K562 (cell line): ENCODE measurements at regions not wholly inside any gene's neighbourhood (a gene's known extent, or its start where the extent isn't known, plus 50 kb on each side); places are given as distances from the start of the nearest gene placed in this dataset.

Experiments used
- ATAC-seq: fragments of 200-7000 bp; cut with Tn5 transposase; 3 replicates; pipeline ENCODE4 v1.9.1; 2020; ENCODE audit warnings: moderate library complexity
- BruUV-seq: library from RNA; stranded (reverse); fragments of 400-500 nt; replicated peaks from 2 replicates; lab custom pipeline; 2021; lab: Mats Ljungman, UMichigan
- CTCF ChIA-PET: fragments of 300-600 bp; formaldehyde crosslinking; extraction: SDS; loops from one replicate; lab custom pipeline; 2021; ENCODE audit warnings: low intra/inter-chr PET ratio; lab: Yijun Ruan, JAX
- POLR2A ChIA-PET: fragments of 300-600, 350-650 bp; sonication (Branson Sonifier 250); formaldehyde crosslinking; extraction: SDS; loops from one replicate; lab custom pipeline; 2021; ENCODE audit warnings: antibody characterized with exemption, inconsistent platforms; lab: Yijun Ruan, JAX
- DNase-seq, 4 experiments: peaks; one replicate each; pipeline versions ENCODE4 v3.0.0 to v3.0.0-alpha.2; 2011 to 2018; ENCODE audit warnings: low spot score in 3 of 4, mixed read lengths in 3 of 4; ENCODE audit errors: extremely low read depth in 1 of 4
- FAIRE-seq: peaks from 2 replicates; lab custom pipeline; 2011; peaks lifted over from hg19 to GRCh38; lab: Jason Lieb, UNC
- H2AFZ ChIP-seq: 2 replicates; pipeline ENCODE4 v1.6.0; 2011; ENCODE audit warnings: low read depth, low read length, control low read depth, inconsistent platforms
- H3K27ac ChIP-seq: fragments of 200-600 bp; 3 replicates; pipeline ENCODE4 v1.8.0; 2011; ENCODE audit warnings: low read depth, mild to moderate bottlenecking, control low read depth, inconsistent platforms, low read length, moderate library complexity, mixed read lengths; ENCODE audit errors: extremely low read depth
- H3K27me3 ChIP-seq, 2 experiments: fragments of 300-600 bp in 1 of 2; 2 replicates in 1 of 2; 3 replicates in 1 of 2; pipeline versions ENCODE4 v1.6.0 to v1.8.0; 2011; ENCODE audit warnings: inconsistent platforms in 2 of 2, low read length in 2 of 2, mild to moderate bottlenecking in 1 of 2, mixed read lengths in 1 of 2, moderate library complexity in 1 of 2; ENCODE audit not compliant: control insufficient read depth in 2 of 2, insufficient read depth in 2 of 2
- H3K36me3 ChIP-seq: fragments of 300-600 bp; 3 replicates; pipeline ENCODE4 v1.8.0; 2011; ENCODE audit warnings: mild to moderate bottlenecking, low read length, inconsistent platforms; ENCODE audit not compliant: control insufficient read depth, insufficient read depth
- H3K4me1 ChIP-seq, 2 experiments: fragments of 200-600 bp in 1 of 2; replicated peaks in 1 of 2; 2 replicates in 1 of 2; 3 replicates in 1 of 2; pipeline versions ENCODE4 v1.5.1 to v1.8.0; 2011; ENCODE audit warnings: inconsistent platforms in 2 of 2, low read length in 2 of 2, mild to moderate bottlenecking in 1 of 2, mixed read lengths in 1 of 2, moderate library complexity in 1 of 2; ENCODE audit not compliant: control insufficient read depth in 2 of 2, insufficient read depth in 2 of 2
- H3K4me2 ChIP-seq: 2 replicates; pipeline ENCODE4 v1.6.1; 2011; ENCODE audit warnings: low read length, control low read depth, inconsistent platforms, mixed read lengths; ENCODE audit not compliant: insufficient read depth
- H3K4me3 ChIP-seq: fragments of 200-600 bp; sonication (generic), shearing (Covaris generic); 2 replicates; pipeline ENCODE4 v1.5.1; 2016; ENCODE audit warnings: control low read depth, inconsistent platforms
- H3K79me2 ChIP-seq: fragments of 200-600 bp; 3 replicates; pipeline ENCODE4 v1.8.0; 2011; ENCODE audit warnings: low read length, inconsistent platforms; ENCODE audit not compliant: control insufficient read depth, insufficient read depth
- H3K9ac ChIP-seq, 2 experiments: 2 replicates each; pipeline versions ENCODE4 v1.6.0 to v1.6.1; 2011; ENCODE audit warnings: low read depth in 2 of 2, low read length in 2 of 2, control low read depth in 1 of 2, inconsistent platforms in 1 of 2, mild to moderate bottlenecking in 1 of 2, mixed read lengths in 1 of 2; ENCODE audit not compliant: insufficient read depth in 1 of 2
- H3K9me1 ChIP-seq: one replicate; pipeline ENCODE4 v1.6.0; 2011; ENCODE audit warnings: inconsistent platforms, mild to moderate bottlenecking, low read length, moderate library complexity; ENCODE audit not compliant: control insufficient read depth, insufficient read depth
- H3K9me3 ChIP-seq: replicated peaks from 2 replicates; pipeline ENCODE4 v1.5.1; 2011; ENCODE audit warnings: low read depth, low read length, inconsistent platforms; ENCODE audit not compliant: control insufficient read depth, insufficient read depth
- H4K20me1 ChIP-seq: replicated peaks from 2 replicates; pipeline ENCODE4 v1.6.1; 2011; ENCODE audit warnings: low read length, inconsistent platforms, mixed read lengths; ENCODE audit not compliant: control insufficient read depth, insufficient read depth
- CHD4 ChIP-seq: fragments of 200-600 bp; sonication (generic); IDR thresholded peaks from 3 replicates; pipeline ENCODE4 v1.6.1; 2012; ENCODE audit warnings: low read depth, mild to moderate bottlenecking, mixed read lengths, low read length, inconsistent platforms; ENCODE audit not compliant: insufficient read depth, insufficient replicate concordance, poor library complexity, severe bottlenecking
- GABPB1 ChIP-seq: sonication (generic); formaldehyde crosslinking; IDR thresholded peaks from 2 replicates; pipeline ENCODE4 v1.8.0; 2022; ENCODE audit warnings: mild to moderate bottlenecking, missing genetic modification reagents
- NFRKB ChIP-seq: fragments of 450-650 bp; IDR thresholded peaks from 2 replicates; pipeline ENCODE4 v1.6.1; 2016; ENCODE audit warnings: low read depth
- PYGO2 ChIP-seq: fragments of 450-650 bp; IDR thresholded peaks from 2 replicates; pipeline ENCODE4 v1.6.1; 2016; ENCODE audit warnings: mild to moderate bottlenecking, missing genetic modification characterization, moderate library complexity, missing compliant biosample characterization
- RHOXF2B ChIP-seq: fragments of 250-450 bp; sonication (Bioruptor Pico); conservative IDR thresholded peaks from 2 replicates; pipeline ENCODE4 v1.5.1; 2021
- SIX5 ChIP-seq, 2 experiments: IDR thresholded peaks; 2 replicates each; pipeline ENCODE4 v1.6.1; 2011; ENCODE audit warnings: low read length in 2 of 2, borderline replicate concordance in 1 of 2, low read depth in 1 of 2, mild to moderate bottlenecking in 1 of 2, moderate library complexity in 1 of 2; ENCODE audit not compliant: insufficient read depth in 1 of 2
- U2AF2 ChIP-seq: fragments of 200-400 bp; formaldehyde crosslinking; optimal IDR thresholded peaks from 2 replicates; pipeline ENCODE3; 2017; ENCODE audit warnings: low read depth, mild to moderate bottlenecking, low read length
- ZNF282 ChIP-seq: sonication (generic); formaldehyde crosslinking; IDR thresholded peaks from 2 replicates; pipeline ENCODE4 v1.8.1; 2023; ENCODE audit warnings: missing genetic modification reagents
- in situ Hi-C: fragments of 300-500 bp; cut with MboI; formaldehyde crosslinking; loops from 4 replicates; pipeline ENCODE4 v1.15.0; 2018; ENCODE audit warnings: inconsistent platforms, mixed read lengths
- intact Hi-C: fragments of 100-400 bp; cut with micrococcal nuclease; formaldehyde crosslinking; loops from 2 replicates; pipeline ENCODE4 v1.14.2; 2022
- TF ChIP-seq, protein P1 (sequence below): sonication (generic); formaldehyde crosslinking; IDR thresholded peaks from 2 replicates; pipeline ENCODE4 v1.4.0; 2020; ENCODE audit warnings: mild to moderate bottlenecking, missing genetic modification reagents
- TF ChIP-seq, protein P2 (sequence below): fragments of 250-450 bp; sonication (Bioruptor Pico); IDR thresholded peaks from 2 replicates; pipeline ENCODE4 v1.8.0; 2021; ENCODE audit warnings: moderate library complexity, mild to moderate bottlenecking, inconsistent platforms

DNA sequence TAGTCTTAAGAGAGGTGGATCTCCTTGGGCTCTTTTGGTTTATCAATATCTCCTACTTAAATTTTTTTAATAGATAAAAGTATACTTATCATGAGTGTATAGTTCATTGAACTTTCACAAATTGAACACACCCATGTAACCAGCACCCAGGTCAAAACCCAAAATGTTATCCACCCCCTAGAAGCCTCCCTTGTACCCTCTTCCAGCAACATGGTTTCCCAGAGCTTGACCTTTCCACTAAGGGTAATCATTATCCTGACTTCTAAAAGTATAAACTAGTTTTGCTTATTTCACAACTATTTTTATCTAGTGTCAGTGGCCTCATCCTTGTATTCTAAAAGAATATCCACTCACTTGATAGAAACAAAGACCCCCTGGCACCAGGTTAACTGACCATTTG is 106.8 kb downstream of the MDH1 start:
- no peaks in the 10 kb centered on the region for H3K9me3 ChIP-seq
- DNase-seq: no peak
- H3K4me2 ChIP-seq: no peak overlapping the region
- ChIA-PET POLR2A (no interaction called here), CTCF (no interaction called here)
- H3K79me2 ChIP-seq: no peaks in the 10 kb centered on the region
- FAIRE-seq: no peak
- no peak for TF ChIP-seq CHD4
- TF ChIP-seq SIX5 (IDR thresholded peaks at IDR 0.05; ENCODE audit: borderline replicate concordance in 1 of 2, insufficient read depth in 1 of 2, low read depth in 1 of 2, low read length in 2 of 2): no peak
- TF ChIP-seq, protein P1, sequence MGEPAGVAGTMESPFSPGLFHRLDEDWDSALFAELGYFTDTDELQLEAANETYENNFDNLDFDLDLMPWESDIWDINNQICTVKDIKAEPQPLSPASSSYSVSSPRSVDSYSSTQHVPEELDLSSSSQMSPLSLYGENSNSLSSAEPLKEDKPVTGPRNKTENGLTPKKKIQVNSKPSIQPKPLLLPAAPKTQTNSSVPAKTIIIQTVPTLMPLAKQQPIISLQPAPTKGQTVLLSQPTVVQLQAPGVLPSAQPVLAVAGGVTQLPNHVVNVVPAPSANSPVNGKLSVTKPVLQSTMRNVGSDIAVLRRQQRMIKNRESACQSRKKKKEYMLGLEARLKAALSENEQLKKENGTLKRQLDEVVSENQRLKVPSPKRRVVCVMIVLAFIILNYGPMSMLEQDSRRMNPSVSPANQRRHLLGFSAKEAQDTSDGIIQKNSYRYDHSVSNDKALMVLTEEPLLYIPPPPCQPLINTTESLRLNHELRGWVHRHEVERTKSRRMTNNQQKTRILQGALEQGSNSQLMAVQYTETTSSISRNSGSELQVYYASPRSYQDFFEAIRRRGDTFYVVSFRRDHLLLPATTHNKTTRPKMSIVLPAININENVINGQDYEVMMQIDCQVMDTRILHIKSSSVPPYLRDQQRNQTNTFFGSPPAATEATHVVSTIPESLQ (CRISPR knock-in tag): no peak
- no peak for TF ChIP-seq U2AF2
- TF ChIP-seq, protein P2, sequence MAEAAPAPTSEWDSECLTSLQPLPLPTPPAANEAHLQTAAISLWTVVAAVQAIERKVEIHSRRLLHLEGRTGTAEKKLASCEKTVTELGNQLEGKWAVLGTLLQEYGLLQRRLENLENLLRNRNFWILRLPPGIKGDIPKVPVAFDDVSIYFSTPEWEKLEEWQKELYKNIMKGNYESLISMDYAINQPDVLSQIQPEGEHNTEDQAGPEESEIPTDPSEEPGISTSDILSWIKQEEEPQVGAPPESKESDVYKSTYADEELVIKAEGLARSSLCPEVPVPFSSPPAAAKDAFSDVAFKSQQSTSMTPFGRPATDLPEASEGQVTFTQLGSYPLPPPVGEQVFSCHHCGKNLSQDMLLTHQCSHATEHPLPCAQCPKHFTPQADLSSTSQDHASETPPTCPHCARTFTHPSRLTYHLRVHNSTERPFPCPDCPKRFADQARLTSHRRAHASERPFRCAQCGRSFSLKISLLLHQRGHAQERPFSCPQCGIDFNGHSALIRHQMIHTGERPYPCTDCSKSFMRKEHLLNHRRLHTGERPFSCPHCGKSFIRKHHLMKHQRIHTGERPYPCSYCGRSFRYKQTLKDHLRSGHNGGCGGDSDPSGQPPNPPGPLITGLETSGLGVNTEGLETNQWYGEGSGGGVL (CRISPR knock-in tag): no peak
- TF ChIP-seq GABPB1 (CRISPR knock-in tag): no peak
- TF ChIP-seq NFRKB: no peak
- no peak for TF ChIP-seq ZNF282
- no peak for TF ChIP-seq RHOXF2B
- TF ChIP-seq PYGO2 (tag): no peak
- intact Hi-C loops (no loop called here), in situ Hi-C loops (loop anchor here (5.0 kb wide), 1 partner anchor 167 kb away; no protein-coding TSS in a partner anchor)
- H3K27me3 ChIP-seq: peaks cover 0 to under 1% of the 10 kb centered on the region in 2 experiments; a peak in 1 of 5 replicates
- H3K36me3 ChIP-seq: no peaks in the 10 kb centered on the region
- H3K27ac ChIP-seq: no peak overlapping the region
- BruUV-seq: no TSS peak
- H3K9ac ChIP-seq: no peak overlapping the region
- no peaks in the 10 kb centered on the region for H3K9me1 ChIP-seq
- no peaks in the 10 kb centered on the region for H3K4me1 ChIP-seq
- 0 out of 2 replicates have a peak, but pooled peaks cover 2% of the 10 kb centered on the region for H4K20me1 ChIP-seq
- H2AFZ ChIP-seq: no peak overlapping the region
- no peak for ATAC-seq
- H3K4me3 ChIP-seq: no peak overlapping the region
